HG02798 (cell line): ENCODE measurements at regions not wholly inside any gene's neighbourhood (a gene's known extent, or its start where the extent isn't known, plus 50 kb on each side); places are given as distances from the start of the nearest gene placed in this dataset.
A peak's percentile ranks its signal among the peaks of the same experiment; 100 is the strongest.
"Not testable (repeated sequence)": the region's sequence is repeated elsewhere in the genome, so short reads cannot be mapped to it uniquely, and the experiment has no call there.

Experiments used
- ATAC-seq: cut with Tn5 transposase; IDR thresholded peaks from one replicate; pipeline ENCODE4 v1.9.1; 2021; ENCODE audit warnings: mild to moderate bottlenecking; ENCODE audit not compliant: unreplicated experiment, poor library complexity

GRCh38 chr1:176396604-176397395 is 66.2 kb upstream of the PAPPA2 start:
- ATAC-seq = not testable (repeated sequence)

GRCh38 chr1:176391621-176392020 is 71.4 kb upstream of the PAPPA2 start:
- ATAC-seq = no peak

GRCh38 chr1:176384841-176385240 is 78.1 kb upstream of the PAPPA2 start:
- no peak for ATAC-seq

GRCh38 chr1:176382163-176382562 is 80.8 kb upstream of the PAPPA2 start:
- no peak for ATAC-seq

GRCh38 chr1:176379626-176380339 is 83.2 kb upstream of the PAPPA2 start:
- no peak for ATAC-seq

- ATAC-seq = peak; percentile 94
Observed at GRCh38 chr1:176374967-176375569, 87.9 kb upstream of the PAPPA2 start.

GRCh38 chr1:176364236-176364905 is 98.6 kb upstream of the PAPPA2 start:
- ATAC-seq = no peak

GRCh38 chr1:176349135-176349715 is 113.8 kb upstream of the PAPPA2 start:
- not testable (repeated sequence) for ATAC-seq

GRCh38 chr1:176341656-176342055 is 121.3 kb upstream of the PAPPA2 start:
- ATAC-seq = no peak

GRCh38 chr1:176338877-176339276 is 124.1 kb upstream of the PAPPA2 start:
- ATAC-seq = no peak

- ATAC-seq = no peak
Observed at GRCh38 chr1:176330782-176331181, 123.7 kb upstream of the COP1 start.

GRCh38 chr1:176325664-176326063 is 118.6 kb upstream of the COP1 start:
- ATAC-seq = no peak

- no peak for ATAC-seq
Observed at GRCh38 chr1:176323472-176323871, 116.4 kb upstream of the COP1 start.

GRCh38 chr1:176315519-176316220 is 108.6 kb upstream of the COP1 start:
- ATAC-seq = peak; percentile 53

GRCh38 chr1:176296602-176297001 is 89.5 kb upstream of the COP1 start:
- not testable (repeated sequence) for ATAC-seq

- ATAC-seq = no peak
Observed at GRCh38 chr1:176285996-176286395, 78.9 kb upstream of the COP1 start.

- no peak for ATAC-seq
Observed at GRCh38 chr1:176271572-176271971, 64.5 kb upstream of the COP1 start.
